GM23338 (cell line): ENCODE measurements at regions not wholly inside any gene's neighbourhood (a gene's known extent, or its start where the extent isn't known, plus 50 kb on each side); places are given as distances from the start of the nearest gene placed in this dataset.

Source experiments
- CTCF ChIP-seq, 2 experiments: fragments of 200-600 bp in 1 of 2; sonication (generic) in 1 of 2; conservative IDR thresholded peaks; 2 replicates each; pipeline versions ENCODE4 v1.5.1 to v1.6.1; 2016 to 2017; ENCODE audit warnings: antibody characterized with exemption in 2 of 2, low read depth in 2 of 2, mild to moderate bottlenecking in 2 of 2, moderate library complexity in 1 of 2
- EZH2 ChIP-seq: fragments of 200-600 bp; sonication (generic); IDR thresholded peaks from one replicate; pipeline ENCODE4 v1.8.0; 2017; ENCODE audit warnings: antibody characterized with exemption, mild to moderate bottlenecking, low read depth; ENCODE audit not compliant: unreplicated experiment

- TF ChIP-seq EZH2 (no peak), CTCF (conservative IDR thresholded peaks at IDR 0.05; ENCODE audit: low read depth in 2 of 2) (no peak)
These were observed 412.1 kb upstream of the CELF2 start for GRCh38 chr10:10605551-10606081.
